ENCODE measurements at regions not wholly inside any gene's neighbourhood (a gene's known extent, or its start where the extent isn't known, plus 50 kb on each side); places are given as distances from the start of the nearest gene placed in this dataset.
"Not testable (repeated sequence)": the region's sequence is repeated elsewhere in the genome, so short reads cannot be mapped to it uniquely, and the experiment has no call there.

GRCh38 chr9:39559384-39559783, 203.9 kb downstream of the SPATA31A1 start:
- not testable (repeated sequence) for TF ChIP-seq POLR2A (IDR thresholded peaks at IDR 0.05; ENCODE audit: low read length); GATA1 (IDR thresholded peaks at IDR 0.05; ENCODE audit: low read depth, low read length)
